ENCODE measurements at regions not wholly inside any gene's neighbourhood (a gene's known extent, or its start where the extent isn't known, plus 50 kb on each side); places are given as distances from the start of the nearest gene placed in this dataset.
A peak's percentile ranks its signal among the peaks of the same experiment; 100 is the strongest.

DNA sequence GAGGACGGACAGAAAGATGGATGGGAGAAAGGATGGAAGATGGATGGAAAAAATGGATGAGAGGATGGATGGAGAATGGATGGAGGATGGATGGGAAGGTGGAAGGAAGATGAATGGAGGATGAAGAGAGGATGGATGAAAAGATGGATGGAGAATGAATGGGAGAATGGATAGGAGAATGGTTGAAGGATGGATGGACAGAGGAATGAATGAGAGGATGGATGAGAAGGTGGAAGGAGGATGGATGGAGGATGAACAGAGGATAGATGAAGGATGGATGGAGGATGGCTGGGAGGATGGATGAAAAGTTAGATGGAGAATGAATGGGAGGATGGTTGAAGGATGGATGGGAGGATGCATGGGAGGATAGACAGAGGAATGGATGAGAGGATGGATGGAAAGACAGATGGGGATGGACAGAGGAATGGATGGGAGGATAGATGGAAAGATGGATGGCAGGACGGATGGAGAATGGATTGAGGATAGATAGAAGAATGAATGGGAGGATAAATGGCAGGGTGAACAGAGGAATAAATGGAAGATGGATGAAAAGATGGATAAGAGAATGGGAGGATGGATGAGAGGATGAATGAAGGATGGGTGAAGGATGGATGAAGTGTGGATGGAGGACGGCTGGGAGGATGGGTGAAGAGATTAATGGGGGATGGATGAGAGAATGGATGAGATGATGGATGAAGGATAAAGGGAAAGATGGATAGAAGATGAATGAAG, 217.7 kb upstream of the IER5L start:
- Histone ChIP-seq H3F3A (replicated peaks; ENCODE audit: insufficient read depth) (no peaks in the 10 kb centered on the region), H3K9me2 (no peaks in the 10 kb centered on the region), H3K4me1 (ENCODE audit: control insufficient read depth in 1 of 2, insufficient read depth in 2 of 2, low read depth in 1 of 2, low read length in 1 of 2) (peaks cover 0 to 30% of the 10 kb centered on the region in 2 experiments; a peak in 1 of 4 replicates), H4K20me1 (ENCODE audit: insufficient read depth) (no peaks in the 10 kb centered on the region), H3K9me3 (no peaks in the 10 kb centered on the region), H3K79me2 (ENCODE audit: insufficient read depth) (no peaks in the 10 kb centered on the region), H3K27ac (ENCODE audit: low read depth in 2 of 2, low read length in 1 of 2) (no peak overlapping the region), H2AFZ (ENCODE audit: low read depth) (no peak overlapping the region), H3K27me3 (ENCODE audit: insufficient read depth) (no peaks in the 10 kb centered on the region; the same call in 1 of the 2 replicates), H3K4me3 (ENCODE audit: low read depth in 2 of 2, low read length in 1 of 2) (no peak overlapping the region), H3K4me2 (no peak overlapping the region), H3K36me3 (replicated peaks in 1 of 2; ENCODE audit: control insufficient read depth in 1 of 2, insufficient read depth in 2 of 2, low read length in 1 of 2) (no peaks in the 10 kb centered on the region), H3K9ac (no peak overlapping the region)
- 18% methylated on average over 3 of the region's 3 CpGs for WGBS (ENCODE audit: low lambda C conversion rate)
- DNase-seq = no peak
- POLR2A ChIA-PET = no interaction called here
- no peak for TF ChIP-seq TEAD4 (IDR thresholded peaks at IDR 0.05; ENCODE audit: borderline replicate concordance, insufficient read depth)
- no peak for TF ChIP-seq SIN3A (IDR thresholded peaks at IDR 0.05; ENCODE audit: borderline replicate concordance, low read depth, low read length)
- TF ChIP-seq, protein P1, sequence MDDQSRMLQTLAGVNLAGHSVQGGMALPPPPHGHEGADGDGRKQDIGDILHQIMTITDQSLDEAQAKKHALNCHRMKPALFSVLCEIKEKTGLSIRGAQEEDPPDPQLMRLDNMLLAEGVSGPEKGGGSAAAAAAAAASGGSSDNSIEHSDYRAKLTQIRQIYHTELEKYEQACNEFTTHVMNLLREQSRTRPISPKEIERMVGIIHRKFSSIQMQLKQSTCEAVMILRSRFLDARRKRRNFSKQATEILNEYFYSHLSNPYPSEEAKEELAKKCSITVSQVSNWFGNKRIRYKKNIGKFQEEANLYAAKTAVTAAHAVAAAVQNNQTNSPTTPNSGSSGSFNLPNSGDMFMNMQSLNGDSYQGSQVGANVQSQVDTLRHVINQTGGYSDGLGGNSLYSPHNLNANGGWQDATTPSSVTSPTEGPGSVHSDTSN (IDR thresholded peaks at IDR 0.05) = no peak
- TF ChIP-seq, protein P2, sequence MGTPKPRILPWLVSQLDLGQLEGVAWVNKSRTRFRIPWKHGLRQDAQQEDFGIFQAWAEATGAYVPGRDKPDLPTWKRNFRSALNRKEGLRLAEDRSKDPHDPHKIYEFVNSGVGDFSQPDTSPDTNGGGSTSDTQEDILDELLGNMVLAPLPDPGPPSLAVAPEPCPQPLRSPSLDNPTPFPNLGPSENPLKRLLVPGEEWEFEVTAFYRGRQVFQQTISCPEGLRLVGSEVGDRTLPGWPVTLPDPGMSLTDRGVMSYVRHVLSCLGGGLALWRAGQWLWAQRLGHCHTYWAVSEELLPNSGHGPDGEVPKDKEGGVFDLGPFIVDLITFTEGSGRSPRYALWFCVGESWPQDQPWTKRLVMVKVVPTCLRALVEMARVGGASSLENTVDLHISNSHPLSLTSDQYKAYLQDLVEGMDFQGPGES (IDR thresholded peaks at IDR 0.05; ENCODE audit: low read depth, low read length) = no peak
- TF ChIP-seq TCF12 (IDR thresholded peaks at IDR 0.05) = no peak
- no peak for TF ChIP-seq FOSL2 (IDR thresholded peaks at IDR 0.05; ENCODE audit: borderline replicate concordance, low read depth)
- no peak for TF ChIP-seq ELF1 (IDR thresholded peaks at IDR 0.05)
- TF ChIP-seq, protein P3, sequence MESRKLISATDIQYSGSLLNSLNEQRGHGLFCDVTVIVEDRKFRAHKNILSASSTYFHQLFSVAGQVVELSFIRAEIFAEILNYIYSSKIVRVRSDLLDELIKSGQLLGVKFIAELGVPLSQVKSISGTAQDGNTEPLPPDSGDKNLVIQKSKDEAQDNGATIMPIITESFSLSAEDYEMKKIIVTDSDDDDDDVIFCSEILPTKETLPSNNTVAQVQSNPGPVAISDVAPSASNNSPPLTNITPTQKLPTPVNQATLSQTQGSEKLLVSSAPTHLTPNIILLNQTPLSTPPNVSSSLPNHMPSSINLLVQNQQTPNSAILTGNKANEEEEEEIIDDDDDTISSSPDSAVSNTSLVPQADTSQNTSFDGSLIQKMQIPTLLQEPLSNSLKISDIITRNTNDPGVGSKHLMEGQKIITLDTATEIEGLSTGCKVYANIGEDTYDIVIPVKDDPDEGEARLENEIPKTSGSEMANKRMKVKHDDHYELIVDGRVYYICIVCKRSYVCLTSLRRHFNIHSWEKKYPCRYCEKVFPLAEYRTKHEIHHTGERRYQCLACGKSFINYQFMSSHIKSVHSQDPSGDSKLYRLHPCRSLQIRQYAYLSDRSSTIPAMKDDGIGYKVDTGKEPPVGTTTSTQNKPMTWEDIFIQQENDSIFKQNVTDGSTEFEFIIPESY (IDR thresholded peaks at IDR 0.05; ENCODE audit: borderline replicate concordance, low read depth) = no peak
- TF ChIP-seq, protein P4, sequence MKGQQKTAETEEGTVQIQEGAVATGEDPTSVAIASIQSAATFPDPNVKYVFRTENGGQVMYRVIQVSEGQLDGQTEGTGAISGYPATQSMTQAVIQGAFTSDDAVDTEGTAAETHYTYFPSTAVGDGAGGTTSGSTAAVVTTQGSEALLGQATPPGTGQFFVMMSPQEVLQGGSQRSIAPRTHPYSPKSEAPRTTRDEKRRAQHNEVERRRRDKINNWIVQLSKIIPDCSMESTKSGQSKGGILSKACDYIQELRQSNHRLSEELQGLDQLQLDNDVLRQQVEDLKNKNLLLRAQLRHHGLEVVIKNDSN (IDR thresholded peaks at IDR 0.05; ENCODE audit: borderline replicate concordance, low read depth) = no peak
- CTCF ChIA-PET = no interaction called here

DNA sequence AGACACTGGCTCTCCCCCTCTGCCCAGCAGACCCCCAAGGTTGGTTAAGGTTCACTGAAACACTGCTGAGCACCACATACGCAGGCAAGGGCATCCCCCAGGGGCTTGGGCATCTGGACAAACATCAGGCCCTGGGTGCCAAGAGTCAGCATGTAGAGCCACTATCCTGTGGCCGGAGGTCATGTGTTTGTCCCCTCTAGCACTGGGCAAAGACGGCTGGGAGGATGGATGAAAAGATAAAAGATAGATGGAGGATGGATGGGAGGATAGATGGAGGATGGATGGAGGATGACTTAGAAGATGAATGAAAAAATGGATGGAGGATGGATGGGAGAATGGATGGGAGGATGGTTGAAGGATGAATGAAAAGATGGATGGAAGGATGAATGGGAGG, 216.8 kb upstream of the IER5L start:
- no peak overlapping the region; a peak in 1 of 4 replicates for H3K4me3 ChIP-seq (ENCODE audit: low read depth in 2 of 2, low read length in 1 of 2)
- no peaks in the 10 kb centered on the region for H4K20me1 ChIP-seq (ENCODE audit: insufficient read depth)
- no peaks in the 10 kb centered on the region for H3K79me2 ChIP-seq (ENCODE audit: insufficient read depth)
- H3K36me3 ChIP-seq (replicated peaks in 1 of 2; ENCODE audit: control insufficient read depth in 1 of 2, insufficient read depth in 2 of 2, low read length in 1 of 2) = no peaks in the 10 kb centered on the region
- no peak overlapping the region for H3K4me2 ChIP-seq
- ChIA-PET POLR2A (interaction anchor here (0.5 to 1.4 kb wide), 6 partner anchors 12 to 102 kb away, joined by 3 to 4 read pairs (median 3); no protein-coding TSS in a partner anchor), CTCF (no interaction called here)
- TF ChIP-seq FOXM1 (IDR thresholded peaks at IDR 0.05; ENCODE audit: low read depth) (no peak), EP300 (IDR thresholded peaks at IDR 0.05; ENCODE audit: borderline replicate concordance in 1 of 2, low read depth in 1 of 2, low read length in 1 of 2) (peak in 1 of 2 experiments; percentile 26; a peak in 1 of 4 replicates), GATA2 (CRISPR knock-in tag; IDR thresholded peaks at IDR 0.05) (peak; percentile 81)
- peaks cover 0 to 30% of the 10 kb centered on the region in 2 experiments; a peak in 1 of 4 replicates for H3K4me1 ChIP-seq (ENCODE audit: control insufficient read depth in 1 of 2, insufficient read depth in 2 of 2, low read depth in 1 of 2, low read length in 1 of 2)
- H3K9ac ChIP-seq = no peak overlapping the region
- H3K9me2 ChIP-seq = no peaks in the 10 kb centered on the region
- no peaks in the 10 kb centered on the region for H3K9me3 ChIP-seq
- H2AFZ ChIP-seq (ENCODE audit: low read depth) = no peak overlapping the region
- peak overlapping the region in 1 of 2 experiments; percentile 96; a peak in 2 of 4 replicates for H3K27ac ChIP-seq (ENCODE audit: low read depth in 2 of 2, low read length in 1 of 2)
- no peak for DNase-seq
- H3F3A ChIP-seq (replicated peaks; ENCODE audit: insufficient read depth) = no peaks in the 10 kb centered on the region
- H3K27me3 ChIP-seq (ENCODE audit: insufficient read depth) = no peaks in the 10 kb centered on the region; the same call in 1 of the 2 replicates
- 18% methylated on average over 3 of the region's 3 CpGs for WGBS (ENCODE audit: low lambda C conversion rate)
